ENCODE measurements at regions not wholly inside any gene's neighbourhood (a gene's known extent, or its start where the extent isn't known, plus 50 kb on each side); places are given as distances from the start of the nearest gene placed in this dataset.

DNA sequence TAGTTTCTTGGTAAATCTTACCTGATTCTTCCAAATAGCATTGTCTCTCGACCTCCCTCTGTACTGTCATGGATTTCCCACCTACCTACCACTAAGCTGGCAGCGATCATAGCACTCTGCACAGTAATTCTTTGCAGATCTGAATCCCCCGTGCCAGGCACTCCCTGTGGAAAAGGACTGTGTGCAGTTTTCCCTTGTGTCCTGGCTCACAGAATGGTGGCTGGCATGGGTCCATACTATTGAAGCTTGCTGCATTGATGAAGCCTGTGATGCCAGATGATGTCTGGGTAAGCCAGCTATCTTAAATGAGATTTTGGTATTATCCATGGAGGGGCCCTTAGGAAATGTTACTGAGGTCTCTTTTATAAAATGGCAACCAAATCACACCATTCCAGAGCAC lies 135.7 kb downstream of the RPAP3 start:
- TF ChIP-seq, protein P1, sequence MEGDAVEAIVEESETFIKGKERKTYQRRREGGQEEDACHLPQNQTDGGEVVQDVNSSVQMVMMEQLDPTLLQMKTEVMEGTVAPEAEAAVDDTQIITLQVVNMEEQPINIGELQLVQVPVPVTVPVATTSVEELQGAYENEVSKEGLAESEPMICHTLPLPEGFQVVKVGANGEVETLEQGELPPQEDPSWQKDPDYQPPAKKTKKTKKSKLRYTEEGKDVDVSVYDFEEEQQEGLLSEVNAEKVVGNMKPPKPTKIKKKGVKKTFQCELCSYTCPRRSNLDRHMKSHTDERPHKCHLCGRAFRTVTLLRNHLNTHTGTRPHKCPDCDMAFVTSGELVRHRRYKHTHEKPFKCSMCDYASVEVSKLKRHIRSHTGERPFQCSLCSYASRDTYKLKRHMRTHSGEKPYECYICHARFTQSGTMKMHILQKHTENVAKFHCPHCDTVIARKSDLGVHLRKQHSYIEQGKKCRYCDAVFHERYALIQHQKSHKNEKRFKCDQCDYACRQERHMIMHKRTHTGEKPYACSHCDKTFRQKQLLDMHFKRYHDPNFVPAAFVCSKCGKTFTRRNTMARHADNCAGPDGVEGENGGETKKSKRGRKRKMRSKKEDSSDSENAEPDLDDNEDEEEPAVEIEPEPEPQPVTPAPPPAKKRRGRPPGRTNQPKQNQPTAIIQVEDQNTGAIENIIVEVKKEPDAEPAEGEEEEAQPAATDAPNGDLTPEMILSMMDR (IDR thresholded peaks at IDR 0.05), result no peak
- TF ChIP-seq POLR2A (IDR thresholded peaks at IDR 0.05), result no peak
